MM.1S (cell line): ENCODE measurements at regions not wholly inside any gene's neighbourhood (a gene's known extent, or its start where the extent isn't known, plus 50 kb on each side); places are given as distances from the start of the nearest gene placed in this dataset.

ENCODE experiments used
- DNase-seq: peaks from one replicate; pipeline ENCODE4 v3.0.0-alpha.2; 2015
- H2AFZ ChIP-seq: fragments of 300-600 bp; sonication (generic); 2 replicates; pipeline ENCODE4 v1.6.0; 2016; ENCODE audit warnings: antibody characterized with exemption, low read length
- H3F3A ChIP-seq: fragments of 300-600 bp; sonication (generic); 2 replicates; pipeline ENCODE4 v1.6.1; 2016; ENCODE audit warnings: mild to moderate bottlenecking, antibody characterized with exemption, low read length, moderate library complexity, mixed read lengths; ENCODE audit not compliant: insufficient read depth
- H3K27ac ChIP-seq: fragments of 300-600 bp; sonication (generic); 2 replicates; pipeline ENCODE4 v1.5.1; 2016; ENCODE audit warnings: mild to moderate bottlenecking, low read length
- H3K27me3 ChIP-seq: fragments of 300-600 bp; sonication (generic); replicated peaks from 2 replicates; pipeline ENCODE4 v1.6.0; 2016; ENCODE audit warnings: low read length; ENCODE audit not compliant: insufficient read depth
- H3K36me3 ChIP-seq: fragments of 300-600 bp; sonication (generic); replicated peaks from 2 replicates; pipeline ENCODE4 v1.6.1; 2016; ENCODE audit warnings: mild to moderate bottlenecking, low read length, mixed read lengths; ENCODE audit not compliant: insufficient read depth
- H3K4me1 ChIP-seq: fragments of 300-600 bp; sonication (generic); 2 replicates; pipeline ENCODE4 v1.6.1; 2016; ENCODE audit warnings: low read length, mixed read lengths
- H3K4me2 ChIP-seq: fragments of 300-600 bp; sonication (generic); 2 replicates; pipeline ENCODE4 v1.6.0; 2016; ENCODE audit warnings: low read depth, low read length
- H3K4me3 ChIP-seq: fragments of 300-600 bp; sonication (generic); 2 replicates; pipeline ENCODE4 v1.5.1; 2016; ENCODE audit warnings: low read length, mixed read lengths
- H3K79me2 ChIP-seq: fragments of 300-600 bp; sonication (generic); 2 replicates; pipeline ENCODE4 v1.6.1; 2016; ENCODE audit warnings: mixed run types, low read length, mixed read lengths
- H3K9ac ChIP-seq: fragments of 300-600 bp; sonication (generic); 2 replicates; pipeline ENCODE4 v1.6.1; 2016; ENCODE audit warnings: low read length, mixed read lengths
- H3K9me2 ChIP-seq: fragments of 300-600 bp; sonication (generic); replicated peaks from 2 replicates; pipeline ENCODE4 v1.6.1; 2016; ENCODE audit warnings: mild to moderate bottlenecking, low read length, mixed read lengths; ENCODE audit not compliant: insufficient read depth
- H3K9me3 ChIP-seq: fragments of 300-600 bp; sonication (generic); replicated peaks from 2 replicates; pipeline ENCODE4 v1.6.1; 2016; ENCODE audit warnings: mild to moderate bottlenecking, low read length, mixed read lengths; ENCODE audit not compliant: insufficient read depth
- H4K20me1 ChIP-seq: fragments of 300-600 bp; sonication (generic); 2 replicates; pipeline ENCODE4 v1.6.1; 2016; ENCODE audit warnings: mild to moderate bottlenecking, low read length, moderate library complexity, mixed read lengths; ENCODE audit not compliant: insufficient read depth
- EZH2 ChIP-seq: fragments of 300-600 bp; sonication (generic); optimal IDR thresholded peaks from 2 replicates; pipeline ENCODE3; 2017; ENCODE audit warnings: low read depth, mild to moderate bottlenecking, antibody characterized with exemption, low read length, mixed read lengths
- EZH2phosphoT487 ChIP-seq: fragments of 300-600 bp; sonication (generic); IDR thresholded peaks from 2 replicates; pipeline ENCODE4 v1.6.1; 2018; ENCODE audit warnings: antibody characterized with exemption, low read length
- TF ChIP-seq, protein P1 (sequence below): fragments of 300-600 bp; sonication (generic); IDR thresholded peaks from 2 replicates; pipeline ENCODE4 v1.5.1; 2016; ENCODE audit warnings: antibody characterized with exemption, low read length, mixed read lengths

DNA sequence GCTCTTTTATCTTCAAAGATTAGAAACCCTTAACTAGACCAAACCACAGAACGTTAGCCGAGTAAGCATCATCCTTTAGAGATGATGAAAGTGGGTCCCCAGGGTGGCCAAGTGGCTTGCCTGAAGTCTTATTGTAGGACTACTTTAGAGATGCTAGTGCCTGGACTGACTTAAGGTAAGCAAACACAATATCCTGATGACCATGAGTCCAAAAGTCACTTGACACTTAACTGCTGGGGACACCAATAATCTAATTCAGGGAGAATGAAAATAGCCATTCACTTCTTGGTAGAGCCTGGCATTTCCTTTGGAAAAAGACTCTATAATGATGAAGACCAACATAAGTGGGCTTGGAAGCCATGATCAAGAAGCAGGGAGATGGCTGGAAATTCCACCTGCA lies 225.3 kb upstream of the IRF2BP2 start:
- Histone ChIP-seq H3K4me2 (no peak overlapping the region), H3K4me3 (no peak overlapping the region), H2AFZ (no peak overlapping the region), H3K9me2 (no peaks in the 10 kb centered on the region), H3K9me3 (no peaks in the 10 kb centered on the region), H3K27ac (no peak overlapping the region), H3F3A (no peaks in the 10 kb centered on the region), H3K79me2 (no peaks in the 10 kb centered on the region), H3K9ac (no peak overlapping the region), H3K36me3 (no peaks in the 10 kb centered on the region), H4K20me1 (no peaks in the 10 kb centered on the region), H3K4me1 (no peaks in the 10 kb centered on the region), H3K27me3 (no peaks in the 10 kb centered on the region)
- DNase-seq = no peak
- TF ChIP-seq EZH2 = no peak
- TF ChIP-seq, protein P1, sequence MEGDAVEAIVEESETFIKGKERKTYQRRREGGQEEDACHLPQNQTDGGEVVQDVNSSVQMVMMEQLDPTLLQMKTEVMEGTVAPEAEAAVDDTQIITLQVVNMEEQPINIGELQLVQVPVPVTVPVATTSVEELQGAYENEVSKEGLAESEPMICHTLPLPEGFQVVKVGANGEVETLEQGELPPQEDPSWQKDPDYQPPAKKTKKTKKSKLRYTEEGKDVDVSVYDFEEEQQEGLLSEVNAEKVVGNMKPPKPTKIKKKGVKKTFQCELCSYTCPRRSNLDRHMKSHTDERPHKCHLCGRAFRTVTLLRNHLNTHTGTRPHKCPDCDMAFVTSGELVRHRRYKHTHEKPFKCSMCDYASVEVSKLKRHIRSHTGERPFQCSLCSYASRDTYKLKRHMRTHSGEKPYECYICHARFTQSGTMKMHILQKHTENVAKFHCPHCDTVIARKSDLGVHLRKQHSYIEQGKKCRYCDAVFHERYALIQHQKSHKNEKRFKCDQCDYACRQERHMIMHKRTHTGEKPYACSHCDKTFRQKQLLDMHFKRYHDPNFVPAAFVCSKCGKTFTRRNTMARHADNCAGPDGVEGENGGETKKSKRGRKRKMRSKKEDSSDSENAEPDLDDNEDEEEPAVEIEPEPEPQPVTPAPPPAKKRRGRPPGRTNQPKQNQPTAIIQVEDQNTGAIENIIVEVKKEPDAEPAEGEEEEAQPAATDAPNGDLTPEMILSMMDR = no peak
- no peak for TF ChIP-seq EZH2phosphoT487

DNA sequence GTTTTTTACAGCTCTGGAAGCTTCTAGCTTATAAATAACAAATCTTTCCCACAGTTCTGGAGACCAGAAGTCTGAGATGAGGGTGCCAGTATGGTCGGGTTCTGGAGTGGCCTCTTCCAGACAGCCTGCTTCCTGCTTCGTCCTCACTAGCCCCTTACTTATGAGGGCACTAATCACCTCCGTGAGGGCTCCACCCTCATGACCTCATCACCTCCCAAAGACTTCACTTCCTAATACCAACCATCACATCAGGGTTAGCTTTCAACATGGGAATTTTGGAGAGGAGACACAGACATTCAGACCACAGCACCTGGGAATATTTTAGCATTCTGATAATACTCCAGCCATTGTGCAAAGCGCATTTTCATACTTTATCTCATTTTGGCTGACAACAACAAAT lies 223.7 kb upstream of the IRF2BP2 start:
- no peak overlapping the region for H3K4me2 ChIP-seq
- H3F3A ChIP-seq = no peaks in the 10 kb centered on the region
- no peak for TF ChIP-seq EZH2phosphoT487
- no peak for TF ChIP-seq EZH2
- TF ChIP-seq, protein P1 = no peak
- H4K20me1 ChIP-seq = no peaks in the 10 kb centered on the region
- no peak overlapping the region for H3K4me3 ChIP-seq
- H3K9ac ChIP-seq = no peak overlapping the region
- no peaks in the 10 kb centered on the region for H3K4me1 ChIP-seq
- H2AFZ ChIP-seq = no peak overlapping the region
- no peaks in the 10 kb centered on the region for H3K79me2 ChIP-seq
- H3K9me3 ChIP-seq = no peaks in the 10 kb centered on the region
- H3K36me3 ChIP-seq = no peaks in the 10 kb centered on the region
- H3K27ac ChIP-seq = no peak overlapping the region
- DNase-seq = no peak
- H3K27me3 ChIP-seq = no peaks in the 10 kb centered on the region
- no peaks in the 10 kb centered on the region for H3K9me2 ChIP-seq

DNA sequence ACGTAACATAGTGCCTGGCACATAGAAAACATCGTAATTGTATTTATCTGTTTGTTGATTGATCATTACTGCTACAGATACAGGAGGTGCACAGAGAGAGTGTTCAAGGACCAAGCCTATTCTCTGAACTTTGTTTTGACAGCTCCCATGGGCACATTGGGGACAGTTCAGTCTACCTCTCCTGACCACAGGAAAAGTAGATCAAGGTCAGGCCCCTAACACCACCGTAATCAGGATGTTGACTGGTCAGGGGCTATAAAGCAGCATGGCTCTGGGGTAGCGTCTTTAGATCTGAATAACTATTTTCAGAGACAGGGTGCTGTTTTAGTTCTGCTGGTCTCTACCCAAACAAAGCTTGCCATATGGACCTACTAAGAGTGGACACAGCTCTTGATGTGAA lies 223.1 kb upstream of the IRF2BP2 start:
- TF ChIP-seq EZH2phosphoT487 (no peak), EZH2 (no peak)
- TF ChIP-seq, protein P1 = no peak
- no peaks in the 10 kb centered on the region for H3K36me3 ChIP-seq
- no peak overlapping the region for H3K27ac ChIP-seq
- no peaks in the 10 kb centered on the region for H3K27me3 ChIP-seq
- H3F3A ChIP-seq = no peaks in the 10 kb centered on the region
- no peak for DNase-seq
- no peaks in the 10 kb centered on the region for H3K79me2 ChIP-seq
- no peaks in the 10 kb centered on the region for H3K4me1 ChIP-seq
- H3K4me3 ChIP-seq = no peak overlapping the region
- H4K20me1 ChIP-seq = no peaks in the 10 kb centered on the region
- no peak overlapping the region for H3K4me2 ChIP-seq
- no peaks in the 10 kb centered on the region for H3K9me2 ChIP-seq
- H2AFZ ChIP-seq = no peak overlapping the region
- H3K9me3 ChIP-seq = no peaks in the 10 kb centered on the region
- no peak overlapping the region for H3K9ac ChIP-seq

DNA sequence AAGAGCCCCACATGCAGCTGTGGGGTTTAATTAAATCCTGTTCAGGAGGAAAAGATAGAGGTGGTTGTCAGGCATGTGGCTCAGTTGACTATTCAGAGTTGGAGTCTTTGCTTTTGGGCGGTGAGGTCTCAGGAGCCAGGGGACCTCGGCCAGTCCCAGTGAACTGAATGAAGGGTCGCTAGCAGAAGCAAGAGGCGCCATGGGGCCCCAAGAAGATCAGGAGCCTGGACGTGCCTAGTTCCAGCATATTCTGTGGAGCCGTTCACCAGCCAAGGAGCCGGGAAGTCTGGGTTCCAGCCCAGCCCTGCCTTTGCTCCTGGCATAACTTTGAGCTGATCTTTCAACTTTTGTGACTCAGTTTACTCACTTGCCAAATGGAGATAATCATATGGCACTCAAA lies 217.7 kb upstream of the IRF2BP2 start:
- Histone ChIP-seq H3K9me2 (no peaks in the 10 kb centered on the region), H3K4me2 (no peak overlapping the region), H3K27me3 (no peaks in the 10 kb centered on the region), H3K9ac (no peak overlapping the region), H3K9me3 (no peaks in the 10 kb centered on the region), H3K4me3 (no peak overlapping the region), H3K4me1 (no peaks in the 10 kb centered on the region), H3K79me2 (no peaks in the 10 kb centered on the region), H3K36me3 (no peaks in the 10 kb centered on the region), H4K20me1 (no peaks in the 10 kb centered on the region), H3F3A (no peaks in the 10 kb centered on the region), H3K27ac (no peak overlapping the region), H2AFZ (no peak overlapping the region)
- no peak for DNase-seq
- TF ChIP-seq EZH2phosphoT487 (no peak), EZH2 (no peak)
- TF ChIP-seq, protein P1 = no peak
